GM12878 (cell line): ENCODE measurements at regions not wholly inside any gene's neighbourhood (a gene's known extent, or its start where the extent isn't known, plus 50 kb on each side); places are given as distances from the start of the nearest gene placed in this dataset.

Source experiments
- EED ChIP-seq: sonication (generic); IDR thresholded peaks from 2 replicates; pipeline ENCODE4 v1.6.1; 2016; ENCODE audit warnings: antibody characterized with exemption, low read depth
- NFXL1 ChIP-seq: fragments of 450-650 bp; IDR thresholded peaks from 2 replicates; pipeline ENCODE4 v1.6.1; 2017; ENCODE audit warnings: antibody characterized with exemption, mild to moderate bottlenecking, borderline replicate concordance
- NR2F1 ChIP-seq: fragments of 450-650 bp; conservative IDR thresholded peaks from 2 replicates; pipeline ENCODE4 v1.6.1; 2017; ENCODE audit warnings: mild to moderate bottlenecking
- RB1 ChIP-seq: fragments of 450-650 bp; formaldehyde crosslinking; IDR thresholded peaks from 2 replicates; pipeline ENCODE4 v1.6.1; 2017; ENCODE audit warnings: mild to moderate bottlenecking, borderline replicate concordance
- SMAD5 ChIP-seq: IDR thresholded peaks from 2 replicates; pipeline ENCODE4 v1.6.1; 2016; ENCODE audit warnings: antibody characterized with exemption, low read depth
- TARDBP ChIP-seq: IDR thresholded peaks from 2 replicates; pipeline ENCODE4 v1.6.1; 2016; ENCODE audit warnings: borderline replicate concordance
- TF ChIP-seq, protein P1 (sequence below): fragments of 450-650 bp; formaldehyde crosslinking; IDR thresholded peaks from 2 replicates; pipeline ENCODE4 v1.5.0; 2022; ENCODE audit warnings: mild to moderate bottlenecking, missing genetic modification characterization
- TF ChIP-seq, protein P2 (sequence below): fragments of 450-650 bp; conservative IDR thresholded peaks from 2 replicates; pipeline ENCODE4 v1.6.1; 2017; ENCODE audit warnings: mild to moderate bottlenecking, moderate library complexity
- TF ChIP-seq, protein P3 (sequence below): fragments of 450-650 bp; IDR thresholded peaks from 2 replicates; pipeline ENCODE4 v1.6.1; 2017; ENCODE audit warnings: mild to moderate bottlenecking, low read depth, inconsistent platforms; ENCODE audit not compliant: poor library complexity, severe bottlenecking

DNA sequence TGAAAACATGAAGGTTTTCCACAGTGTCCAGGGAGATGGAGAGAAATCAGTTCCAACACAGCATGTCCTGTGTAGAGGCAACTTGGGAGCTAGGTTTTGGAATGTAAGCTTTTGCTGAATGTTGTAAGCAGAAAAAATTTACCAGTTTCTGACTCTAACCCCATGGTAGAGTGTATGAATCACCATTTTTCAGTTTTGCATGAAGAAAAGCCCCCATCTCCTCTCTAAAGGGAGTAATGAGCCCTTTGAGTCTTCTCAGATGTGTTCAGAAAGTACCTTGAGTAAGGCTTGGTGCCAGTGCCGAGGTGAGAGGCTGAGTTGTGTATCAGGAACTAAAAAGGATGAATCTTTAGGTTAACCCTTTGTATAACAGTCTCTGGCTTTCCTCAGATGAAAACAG is 96.2 kb downstream of the ADRB2 start (continued):
- TF ChIP-seq, protein P1, sequence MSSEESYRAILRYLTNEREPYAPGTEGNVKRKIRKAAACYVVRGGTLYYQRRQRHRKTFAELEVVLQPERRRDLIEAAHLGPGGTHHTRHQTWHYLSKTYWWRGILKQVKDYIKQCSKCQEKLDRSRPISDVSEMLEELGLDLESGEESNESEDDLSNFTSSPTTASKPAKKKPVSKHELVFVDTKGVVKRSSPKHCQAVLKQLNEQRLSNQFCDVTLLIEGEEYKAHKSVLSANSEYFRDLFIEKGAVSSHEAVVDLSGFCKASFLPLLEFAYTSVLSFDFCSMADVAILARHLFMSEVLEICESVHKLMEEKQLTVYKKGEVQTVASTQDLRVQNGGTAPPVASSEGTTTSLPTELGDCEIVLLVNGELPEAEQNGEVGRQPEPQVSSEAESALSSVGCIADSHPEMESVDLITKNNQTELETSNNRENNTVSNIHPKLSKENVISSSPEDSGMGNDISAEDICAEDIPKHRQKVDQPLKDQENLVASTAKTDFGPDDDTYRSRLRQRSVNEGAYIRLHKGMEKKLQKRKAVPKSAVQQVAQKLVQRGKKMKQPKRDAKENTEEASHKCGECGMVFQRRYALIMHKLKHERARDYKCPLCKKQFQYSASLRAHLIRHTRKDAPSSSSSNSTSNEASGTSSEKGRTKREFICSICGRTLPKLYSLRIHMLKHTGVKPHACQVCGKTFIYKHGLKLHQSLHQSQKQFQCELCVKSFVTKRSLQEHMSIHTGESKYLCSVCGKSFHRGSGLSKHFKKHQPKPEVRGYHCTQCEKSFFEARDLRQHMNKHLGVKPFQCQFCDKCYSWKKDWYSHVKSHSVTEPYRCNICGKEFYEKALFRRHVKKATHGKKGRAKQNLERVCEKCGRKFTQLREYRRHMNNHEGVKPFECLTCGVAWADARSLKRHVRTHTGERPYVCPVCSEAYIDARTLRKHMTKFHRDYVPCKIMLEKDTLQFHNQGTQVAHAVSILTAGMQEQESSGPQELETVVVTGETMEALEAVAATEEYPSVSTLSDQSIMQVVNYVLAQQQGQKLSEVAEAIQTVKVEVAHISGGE = no peak
- TF ChIP-seq NR2F1 (no peak), NFXL1 (no peak), RB1 (no peak), TARDBP (no peak), EED (no peak), SMAD5 (no peak)
- TF ChIP-seq, protein P2, sequence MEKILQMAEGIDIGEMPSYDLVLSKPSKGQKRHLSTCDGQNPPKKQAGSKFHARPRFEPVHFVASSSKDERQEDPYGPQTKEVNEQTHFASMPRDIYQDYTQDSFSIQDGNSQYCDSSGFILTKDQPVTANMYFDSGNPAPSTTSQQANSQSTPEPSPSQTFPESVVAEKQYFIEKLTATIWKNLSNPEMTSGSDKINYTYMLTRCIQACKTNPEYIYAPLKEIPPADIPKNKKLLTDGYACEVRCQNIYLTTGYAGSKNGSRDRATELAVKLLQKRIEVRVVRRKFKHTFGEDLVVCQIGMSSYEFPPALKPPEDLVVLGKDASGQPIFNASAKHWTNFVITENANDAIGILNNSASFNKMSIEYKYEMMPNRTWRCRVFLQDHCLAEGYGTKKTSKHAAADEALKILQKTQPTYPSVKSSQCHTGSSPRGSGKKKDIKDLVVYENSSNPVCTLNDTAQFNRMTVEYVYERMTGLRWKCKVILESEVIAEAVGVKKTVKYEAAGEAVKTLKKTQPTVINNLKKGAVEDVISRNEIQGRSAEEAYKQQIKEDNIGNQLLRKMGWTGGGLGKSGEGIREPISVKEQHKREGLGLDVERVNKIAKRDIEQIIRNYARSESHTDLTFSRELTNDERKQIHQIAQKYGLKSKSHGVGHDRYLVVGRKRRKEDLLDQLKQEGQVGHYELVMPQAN = no peak
- TF ChIP-seq, protein P3, sequence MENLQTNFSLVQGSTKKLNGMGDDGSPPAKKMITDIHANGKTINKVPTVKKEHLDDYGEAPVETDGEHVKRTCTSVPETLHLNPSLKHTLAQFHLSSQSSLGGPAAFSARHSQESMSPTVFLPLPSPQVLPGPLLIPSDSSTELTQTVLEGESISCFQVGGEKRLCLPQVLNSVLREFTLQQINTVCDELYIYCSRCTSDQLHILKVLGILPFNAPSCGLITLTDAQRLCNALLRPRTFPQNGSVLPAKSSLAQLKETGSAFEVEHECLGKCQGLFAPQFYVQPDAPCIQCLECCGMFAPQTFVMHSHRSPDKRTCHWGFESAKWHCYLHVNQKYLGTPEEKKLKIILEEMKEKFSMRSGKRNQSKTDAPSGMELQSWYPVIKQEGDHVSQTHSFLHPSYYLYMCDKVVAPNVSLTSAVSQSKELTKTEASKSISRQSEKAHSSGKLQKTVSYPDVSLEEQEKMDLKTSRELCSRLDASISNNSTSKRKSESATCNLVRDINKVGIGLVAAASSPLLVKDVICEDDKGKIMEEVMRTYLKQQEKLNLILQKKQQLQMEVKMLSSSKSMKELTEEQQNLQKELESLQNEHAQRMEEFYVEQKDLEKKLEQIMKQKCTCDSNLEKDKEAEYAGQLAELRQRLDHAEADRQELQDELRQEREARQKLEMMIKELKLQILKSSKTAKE = no peak
